Vagina (tissue), 2 donors: ENCODE measurements at regions not wholly inside any gene's neighbourhood (a gene's known extent, or its start where the extent isn't known, plus 50 kb on each side); places are given as distances from the start of the nearest gene placed in this dataset.

Source experiments
- CTCF ChIP-seq, 3 experiments: fragments of 450-650 bp in 2 of 3; fragments of 200-600 bp in 1 of 3; sonication (generic) in 1 of 3; IDR thresholded peaks; one replicate each; pipeline ENCODE4 v1.5.1; 2017 to 2019; ENCODE audit warnings: antibody characterized with exemption in 3 of 3, mild to moderate bottlenecking in 2 of 3, moderate library complexity in 2 of 3
- POLR2A ChIP-seq, 2 donors: fragments of 450-650 bp; IDR thresholded peaks; one replicate each; pipeline ENCODE4 v1.6.1; 2017; ENCODE audit warnings: antibody characterized with exemption in 2 of 2, mild to moderate bottlenecking in 2 of 2, moderate library complexity in 2 of 2
- POLR2AphosphoS5 ChIP-seq, 2 donors: sonication (generic); formaldehyde crosslinking; IDR thresholded peaks; one replicate each; pipeline ENCODE4 v1.9.0; 2017; ENCODE audit warnings: antibody characterized with exemption in 2 of 2, mild to moderate bottlenecking in 2 of 2, low read depth in 1 of 2; ENCODE audit not compliant: insufficient read depth in 1 of 2

- no peak for TF ChIP-seq CTCF (IDR thresholded peaks at IDR 0.05)
- TF ChIP-seq POLR2A (IDR thresholded peaks at IDR 0.05), result no peak
- TF ChIP-seq POLR2AphosphoS5 (IDR thresholded peaks at IDR 0.05; ENCODE audit: insufficient read depth in 1 of 2, low read depth in 1 of 2), result no peak
These were observed 764.4 kb upstream of the NUDT12 start for GRCh38 chr5:104326966-104327365.
